ENCODE measurements at regions not wholly inside any gene's neighbourhood (a gene's known extent, or its start where the extent isn't known, plus 50 kb on each side); places are given as distances from the start of the nearest gene placed in this dataset.

DNA sequence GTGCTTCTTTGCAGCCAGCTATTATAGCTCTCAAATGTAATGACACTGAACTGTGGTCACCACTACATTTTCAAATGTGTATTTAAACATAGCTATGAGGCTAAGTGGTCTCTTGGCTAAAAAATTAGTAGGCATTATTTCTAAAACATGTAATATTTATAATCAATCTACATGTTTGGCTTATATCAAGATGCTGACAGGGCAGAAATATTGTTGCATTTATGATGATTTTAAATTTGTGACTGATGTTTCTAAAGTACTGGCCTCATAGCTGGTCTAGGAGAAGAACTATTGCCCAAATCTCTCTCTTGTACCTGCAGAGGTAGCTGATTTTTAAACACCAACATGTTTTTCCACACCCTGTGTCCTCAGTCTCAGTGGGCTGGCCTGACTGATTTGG is 298.2 kb downstream of the PAX1 start:
- TF ChIP-seq EZH2phosphoT487 (IDR thresholded peaks at IDR 0.05; ENCODE audit: borderline replicate concordance): no peak
- TF ChIP-seq CTCF (conservative IDR thresholded peaks at IDR 0.05; ENCODE audit: low read length): no peak
- H3K4me1 ChIP-seq (ENCODE audit: insufficient read depth, low read length, poor library complexity, severe bottlenecking): no peaks in the 10 kb centered on the region
- H3K4me2 ChIP-seq (ENCODE audit: low read depth, low read length, poor library complexity, severe bottlenecking): no peak overlapping the region
- H3K4me3 ChIP-seq (ENCODE audit: low read length, poor library complexity, severe bottlenecking): no peak overlapping the region
- no peak overlapping the region for H3K9ac ChIP-seq (ENCODE audit: low read depth, low read length, poor library complexity, severe bottlenecking)
- H2AFZ ChIP-seq (ENCODE audit: low read length): no peak overlapping the region
- H4K20me1 ChIP-seq (ENCODE audit: insufficient read depth, low read length, poor library complexity, severe bottlenecking): no peaks in the 10 kb centered on the region
- no peaks in the 10 kb centered on the region for H3K9me2 ChIP-seq (replicated peaks; ENCODE audit: low read depth, low read length)
- no peaks in the 10 kb centered on the region for H3F3A ChIP-seq (ENCODE audit: low read depth)
- H3K79me2 ChIP-seq (ENCODE audit: insufficient read depth, low read length): no peaks in the 10 kb centered on the region
- H3K36me3 ChIP-seq (ENCODE audit: insufficient read depth, low read length): no peaks in the 10 kb centered on the region
- H3K27me3 ChIP-seq (ENCODE audit: insufficient read depth, low read length, poor library complexity, severe bottlenecking): no peaks in the 10 kb centered on the region
- H3K9me3 ChIP-seq (ENCODE audit: insufficient read depth, low read depth, low read length): no peaks in the 10 kb centered on the region

GRCh38 chr20:22001886-22002285 is 296.4 kb downstream of the PAX1 start:
- Histone ChIP-seq H4K20me1 (ENCODE audit: insufficient read depth, low read length, poor library complexity, severe bottlenecking) (no peaks in the 10 kb centered on the region), H3K4me2 (ENCODE audit: low read depth, low read length, poor library complexity, severe bottlenecking) (no peak overlapping the region), H3K4me3 (ENCODE audit: low read length, poor library complexity, severe bottlenecking) (no peak overlapping the region), H3K4me1 (ENCODE audit: insufficient read depth, low read length, poor library complexity, severe bottlenecking) (no peaks in the 10 kb centered on the region), H3K9ac (ENCODE audit: low read depth, low read length, poor library complexity, severe bottlenecking) (no peak overlapping the region), H2AFZ (ENCODE audit: low read length) (no peak overlapping the region), H3K27me3 (ENCODE audit: insufficient read depth, low read length, poor library complexity, severe bottlenecking) (no peaks in the 10 kb centered on the region), H3K79me2 (ENCODE audit: insufficient read depth, low read length) (no peaks in the 10 kb centered on the region), H3K9me3 (ENCODE audit: insufficient read depth, low read depth, low read length) (no peaks in the 10 kb centered on the region), H3F3A (ENCODE audit: low read depth) (no peaks in the 10 kb centered on the region), H3K9me2 (replicated peaks; ENCODE audit: low read depth, low read length) (no peaks in the 10 kb centered on the region), H3K36me3 (ENCODE audit: insufficient read depth, low read length) (no peaks in the 10 kb centered on the region)
- TF ChIP-seq CTCF (conservative IDR thresholded peaks at IDR 0.05; ENCODE audit: low read length): no peak
- TF ChIP-seq EZH2phosphoT487 (IDR thresholded peaks at IDR 0.05; ENCODE audit: borderline replicate concordance): no peak

DNA sequence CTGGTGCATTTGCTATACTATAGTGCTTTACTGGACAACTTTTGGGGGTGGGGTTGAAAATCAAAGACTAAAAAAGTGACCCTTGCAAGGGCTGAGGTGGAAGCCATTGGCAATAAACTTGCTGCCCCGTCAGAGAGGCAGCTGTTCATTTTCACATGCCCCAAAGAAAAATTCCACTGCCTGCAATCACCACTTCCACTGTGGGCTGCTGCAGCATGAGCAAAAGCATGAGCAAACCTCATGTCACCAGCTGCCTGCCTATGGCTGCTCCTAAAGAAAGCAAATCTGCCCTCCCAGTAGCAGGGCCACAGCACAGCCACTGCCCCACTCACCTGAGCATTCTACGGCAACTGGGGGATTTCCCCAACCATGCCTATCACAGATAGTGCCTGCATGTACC is 290.0 kb downstream of the PAX1 start:
- H3K4me1 ChIP-seq (ENCODE audit: insufficient read depth, low read length, poor library complexity, severe bottlenecking): no peaks in the 10 kb centered on the region

More for the DNA sequence above, 290.0 kb downstream of the PAX1 start:
- Histone ChIP-seq H3K9me3 (ENCODE audit: insufficient read depth, low read depth, low read length) (no peaks in the 10 kb centered on the region), H3K9me2 (replicated peaks; ENCODE audit: low read depth, low read length) (no peaks in the 10 kb centered on the region), H3K4me3 (ENCODE audit: low read length, poor library complexity, severe bottlenecking) (no peak overlapping the region), H4K20me1 (ENCODE audit: insufficient read depth, low read length, poor library complexity, severe bottlenecking) (no peaks in the 10 kb centered on the region), H3F3A (ENCODE audit: low read depth) (no peaks in the 10 kb centered on the region), H3K27me3 (ENCODE audit: insufficient read depth, low read length, poor library complexity, severe bottlenecking) (no peaks in the 10 kb centered on the region), H3K4me2 (ENCODE audit: low read depth, low read length, poor library complexity, severe bottlenecking) (no peak overlapping the region), H3K9ac (ENCODE audit: low read depth, low read length, poor library complexity, severe bottlenecking) (no peak overlapping the region), H2AFZ (ENCODE audit: low read length) (no peak overlapping the region), H3K79me2 (ENCODE audit: insufficient read depth, low read length) (no peaks in the 10 kb centered on the region), H3K36me3 (ENCODE audit: insufficient read depth, low read length) (no peaks in the 10 kb centered on the region)
- TF ChIP-seq EZH2phosphoT487 (IDR thresholded peaks at IDR 0.05; ENCODE audit: borderline replicate concordance): no peak
- TF ChIP-seq CTCF (conservative IDR thresholded peaks at IDR 0.05; ENCODE audit: low read length): no peak

Data from Loucy (cell line).